ENCODE measurements at regions not wholly inside any gene's neighbourhood (a gene's known extent, or its start where the extent isn't known, plus 50 kb on each side); places are given as distances from the start of the nearest gene placed in this dataset.

DNA sequence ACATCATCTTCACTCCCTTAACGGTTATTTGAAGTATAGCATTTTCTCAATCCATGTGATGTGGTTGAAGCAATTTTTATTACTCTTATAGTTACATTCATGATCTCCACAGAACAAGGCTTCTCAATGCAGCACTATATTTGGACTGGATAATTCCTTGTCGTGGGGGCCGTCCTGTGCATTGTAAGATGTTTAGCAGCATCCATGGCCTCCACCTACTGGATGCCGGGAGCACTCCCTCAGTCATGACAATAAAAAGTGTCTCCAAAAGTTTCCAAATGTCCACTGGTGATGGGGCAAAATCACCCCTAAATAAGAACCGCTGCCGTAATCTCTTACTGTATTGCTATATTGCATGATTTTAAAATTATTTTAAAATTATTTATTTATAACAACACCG lies 110.6 kb upstream of the DDX18 start:
- DNase-seq (ENCODE audit: low read depth), result no peak

DNA sequence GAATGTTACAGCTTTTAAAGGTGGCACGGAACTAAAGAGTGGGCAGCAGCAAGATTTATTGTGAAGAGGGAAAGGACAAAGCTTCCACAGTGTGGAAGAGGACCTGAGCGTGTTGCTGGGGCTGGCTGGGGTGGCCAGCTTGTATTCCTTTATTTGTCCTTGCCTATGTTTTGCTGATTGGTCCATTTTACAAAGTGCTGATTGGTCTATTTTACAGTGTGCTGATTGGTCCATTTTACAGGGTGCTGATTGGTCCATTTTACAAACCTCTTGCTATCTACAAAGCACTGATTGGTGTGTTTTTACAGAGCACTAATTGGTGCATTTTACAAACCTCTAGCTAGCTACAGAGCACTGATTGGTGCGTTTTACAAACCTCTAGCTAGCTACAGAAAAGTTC lies 109.7 kb upstream of the DDX18 start:
- no peak for DNase-seq (ENCODE audit: low read depth)

DNA sequence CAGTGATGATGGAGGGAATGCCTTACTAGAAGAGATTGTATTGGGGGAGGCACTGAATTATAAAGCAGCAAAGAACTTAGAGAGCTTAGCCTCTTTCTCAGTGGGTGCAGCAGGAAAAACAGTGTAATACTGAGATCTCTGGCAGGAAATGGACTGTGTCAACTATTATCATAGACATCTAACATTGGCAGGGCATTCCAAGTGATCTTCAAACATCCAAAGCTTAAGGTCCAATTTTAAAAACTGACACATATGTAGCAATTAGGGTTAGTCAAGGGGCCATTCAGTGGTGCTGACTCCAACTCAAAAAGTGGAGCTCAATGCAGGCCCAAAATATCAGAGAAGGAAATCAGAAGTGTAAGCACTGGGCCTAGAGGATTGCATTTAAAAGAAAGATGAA lies 106.6 kb upstream of the DDX18 start:
- no peak for DNase-seq (ENCODE audit: low read depth)

DNA sequence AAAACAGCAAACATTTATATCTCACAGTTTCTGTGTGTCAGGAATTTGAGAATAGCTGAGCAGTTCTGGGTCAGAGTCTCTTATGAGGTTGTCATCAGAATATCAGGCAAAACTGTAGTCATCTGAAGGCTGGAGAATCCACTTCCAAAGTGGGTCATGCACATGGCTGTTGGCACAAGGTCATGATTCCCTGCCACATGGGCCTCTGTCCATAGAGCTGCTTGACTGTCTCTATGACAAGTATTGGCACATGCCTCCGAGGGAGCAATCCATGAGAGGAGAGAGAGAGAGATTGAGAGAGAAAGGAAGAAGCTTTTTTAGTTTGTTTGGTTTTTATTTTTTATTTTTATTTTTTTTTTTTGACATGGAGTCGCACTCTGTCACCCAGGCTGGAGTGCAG lies 101.8 kb upstream of the DDX18 start:
- no peak for DNase-seq (ENCODE audit: low read depth)

DNA sequence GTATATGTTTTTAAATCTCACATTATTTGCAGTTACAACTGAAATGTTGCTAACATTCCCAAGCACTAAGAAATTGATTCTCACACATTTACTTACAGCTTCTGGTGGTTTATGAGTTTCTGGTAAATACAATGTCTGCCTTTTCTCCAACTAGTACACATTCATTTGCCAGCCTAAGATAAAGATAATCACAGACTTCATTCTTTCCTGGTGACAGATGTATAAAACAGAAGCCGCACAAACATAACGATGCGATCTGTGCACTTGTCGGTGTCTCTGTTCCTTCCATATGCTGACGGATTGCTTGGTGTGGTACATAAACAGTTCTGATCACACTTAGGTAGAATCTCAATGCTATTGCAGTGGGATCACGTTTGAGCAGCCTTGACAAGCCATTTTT lies 100.4 kb upstream of the DDX18 start:
- no peak for DNase-seq (ENCODE audit: low read depth)

DNA sequence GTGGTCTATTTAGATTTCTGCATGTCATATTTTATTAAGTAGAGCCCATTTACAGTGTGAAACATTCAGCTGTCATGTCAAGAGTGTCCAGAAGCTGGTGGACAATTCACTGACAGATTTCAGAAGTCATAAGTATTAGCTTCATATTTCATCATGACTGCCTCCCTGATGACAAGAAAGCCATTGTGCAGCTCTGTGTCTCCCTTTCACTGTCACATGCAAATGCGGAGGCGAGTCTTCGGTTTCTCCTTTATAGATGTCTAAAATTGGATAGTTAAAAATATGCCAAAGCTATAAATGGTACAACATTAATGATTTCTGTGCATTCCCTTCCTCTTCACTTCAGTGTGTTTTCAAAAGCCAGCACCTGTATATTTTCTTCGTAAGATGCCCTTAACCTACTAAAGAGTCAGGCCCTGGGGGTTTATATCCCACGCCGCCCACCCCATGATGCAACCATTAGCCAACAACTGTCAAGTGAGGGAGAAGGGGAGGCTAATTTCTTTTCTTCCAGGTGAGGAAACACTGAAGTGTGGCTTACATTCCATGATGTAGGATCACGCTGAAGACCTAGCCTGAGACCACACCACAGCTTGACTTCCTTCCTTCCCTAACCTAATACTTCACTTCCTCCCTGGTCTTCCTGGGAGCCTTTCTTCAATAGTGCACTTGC lies 99.6 kb upstream of the DDX18 start:
- no peak for DNase-seq (ENCODE audit: low read depth)

DNA sequence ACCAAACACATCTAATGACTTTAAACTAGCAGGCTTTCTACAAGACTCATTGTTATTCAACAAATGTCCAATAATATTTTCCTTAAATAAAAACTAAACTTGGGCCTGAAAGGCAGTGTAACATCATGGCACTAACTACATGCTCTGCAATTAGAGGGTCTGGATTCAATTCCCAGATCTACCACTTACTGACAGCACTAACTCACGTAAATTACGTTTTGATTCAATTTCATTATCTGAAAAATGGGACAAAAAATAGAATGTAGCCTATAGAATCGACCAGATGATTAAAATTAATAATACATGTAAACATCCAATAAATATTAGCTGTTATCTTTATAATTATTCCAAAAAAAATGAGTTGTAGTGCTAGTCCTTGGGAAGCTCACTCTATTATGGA lies 98.0 kb upstream of the DDX18 start:
- no peak for DNase-seq (ENCODE audit: low read depth)

DNA sequence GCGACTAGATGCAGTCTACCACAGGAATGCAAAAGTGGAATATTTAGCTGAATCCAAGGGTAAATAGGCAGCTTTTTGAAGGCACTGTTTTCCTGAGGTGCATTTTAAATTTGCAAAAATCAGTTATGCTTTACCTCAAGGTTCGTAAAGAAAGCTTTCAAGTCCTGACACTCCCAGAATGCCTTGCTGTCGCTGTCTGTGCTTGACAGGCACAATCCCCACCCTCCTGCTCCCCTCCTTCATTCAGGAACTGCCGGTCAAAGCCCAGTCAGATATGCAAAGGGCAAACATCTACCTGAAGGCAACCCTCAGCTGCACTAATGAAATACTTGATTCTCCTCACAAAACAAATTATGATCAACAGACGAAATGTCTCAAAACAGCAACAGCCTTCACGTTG lies 97.4 kb upstream of the DDX18 start:
- DNase-seq (ENCODE audit: low read depth), result no peak

DNA sequence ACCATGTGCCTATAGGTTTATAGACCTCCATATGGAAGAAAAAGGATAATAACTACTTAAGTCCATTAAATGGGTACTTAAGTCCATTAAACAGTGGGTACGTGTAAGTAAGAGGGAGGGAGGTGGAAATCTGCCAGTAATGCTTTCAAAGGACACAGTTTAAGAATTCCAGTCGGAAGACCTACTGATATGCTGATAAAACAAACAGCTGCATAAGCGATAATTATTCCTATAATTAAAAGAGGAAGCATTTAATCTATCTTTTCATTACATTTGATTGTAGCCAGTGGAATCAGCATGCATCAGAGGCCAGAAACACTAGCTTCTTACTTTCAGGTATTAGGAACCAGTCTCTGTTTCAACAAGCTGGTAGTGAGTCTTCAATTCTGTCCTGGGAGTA lies 96.4 kb upstream of the DDX18 start:
- DNase-seq (ENCODE audit: low read depth), result no peak

DNA sequence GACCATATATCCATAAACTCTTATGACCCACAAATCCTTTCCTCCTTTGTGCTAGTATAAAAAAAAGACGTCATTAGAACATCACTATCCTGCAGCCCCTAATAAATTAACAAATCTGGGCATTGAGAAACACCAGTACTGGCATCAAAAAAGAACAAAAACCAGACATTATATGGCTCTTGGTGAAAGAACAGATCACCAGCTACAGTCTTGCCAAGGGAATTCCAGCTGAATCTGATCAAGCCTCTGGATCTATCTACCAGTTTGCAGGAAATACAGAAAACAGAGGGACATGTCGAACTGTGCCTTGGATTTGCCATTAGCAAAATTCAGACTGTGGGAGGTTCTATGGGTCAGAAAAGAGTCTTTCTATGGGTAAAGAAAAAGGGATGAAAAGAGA lies 93.7 kb upstream of the DDX18 start:
- no peak for DNase-seq (ENCODE audit: low read depth)

DNA sequence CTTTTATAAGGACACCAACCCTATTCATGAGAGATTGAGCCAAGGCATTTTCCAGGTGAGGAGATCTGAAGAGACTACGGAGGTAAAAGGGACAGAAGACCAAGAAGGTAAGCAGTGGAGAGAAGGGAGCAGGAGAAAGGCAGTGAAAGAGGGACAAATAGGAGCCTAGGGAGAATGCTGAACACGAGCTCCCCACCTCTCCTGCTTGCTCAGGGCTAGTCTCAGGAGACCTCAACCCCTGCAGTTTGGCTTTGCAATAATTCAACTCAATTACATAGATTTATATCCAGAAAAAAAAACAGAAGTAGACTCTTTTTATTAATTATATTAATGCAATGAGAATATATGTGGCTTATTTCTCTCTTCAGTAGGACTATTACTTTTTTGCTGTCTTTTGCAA lies 91.0 kb upstream of the DDX18 start:
- no peak for DNase-seq (ENCODE audit: low read depth)

DNA sequence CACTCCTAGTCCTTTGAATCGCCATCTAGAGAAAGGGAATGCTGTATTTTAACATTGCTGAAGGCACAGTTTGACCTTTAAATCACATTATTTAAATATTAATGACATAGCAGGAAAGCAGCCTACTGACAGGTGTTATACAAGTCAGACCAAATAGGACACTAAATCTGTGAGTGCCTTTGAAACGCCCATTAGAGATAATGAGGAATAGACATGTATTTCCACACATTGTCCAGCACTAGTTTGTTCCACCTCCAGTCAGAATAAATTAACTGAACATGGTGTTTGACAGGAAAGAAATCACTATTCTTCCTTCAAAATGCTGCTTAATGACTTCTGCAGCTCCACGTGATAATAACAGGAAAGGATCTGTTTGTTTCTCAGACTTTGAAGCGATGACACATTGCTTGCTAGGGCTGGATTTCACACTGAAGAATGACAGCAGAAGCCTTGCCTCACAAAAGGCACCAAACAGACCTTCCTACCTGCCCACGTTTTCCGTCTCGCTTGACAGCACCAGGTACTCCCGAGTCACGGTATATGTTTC lies 90.5 kb upstream of the DDX18 start:
- DNase-seq (ENCODE audit: low read depth), result no peak

DNA sequence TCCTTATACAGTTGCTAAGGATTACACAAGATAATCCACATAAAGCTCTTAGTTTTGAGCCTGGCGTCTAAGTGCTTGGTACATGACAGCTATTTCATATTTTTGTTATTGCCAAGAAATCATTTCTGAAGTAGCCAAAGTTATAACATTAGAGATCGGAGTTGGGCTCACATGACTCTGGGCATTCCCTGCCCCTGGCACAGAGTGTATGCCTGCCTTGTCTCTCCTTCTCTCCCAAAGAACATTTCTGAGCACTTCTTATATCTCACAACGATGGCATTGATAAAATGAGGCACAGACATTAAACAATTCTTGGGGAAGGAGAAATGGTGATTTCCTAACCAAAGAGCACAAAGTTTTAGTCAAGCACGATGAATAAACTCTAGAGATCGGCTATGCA lies 87.7 kb upstream of the DDX18 start:
- DNase-seq (ENCODE audit: low read depth), result no peak

DNA sequence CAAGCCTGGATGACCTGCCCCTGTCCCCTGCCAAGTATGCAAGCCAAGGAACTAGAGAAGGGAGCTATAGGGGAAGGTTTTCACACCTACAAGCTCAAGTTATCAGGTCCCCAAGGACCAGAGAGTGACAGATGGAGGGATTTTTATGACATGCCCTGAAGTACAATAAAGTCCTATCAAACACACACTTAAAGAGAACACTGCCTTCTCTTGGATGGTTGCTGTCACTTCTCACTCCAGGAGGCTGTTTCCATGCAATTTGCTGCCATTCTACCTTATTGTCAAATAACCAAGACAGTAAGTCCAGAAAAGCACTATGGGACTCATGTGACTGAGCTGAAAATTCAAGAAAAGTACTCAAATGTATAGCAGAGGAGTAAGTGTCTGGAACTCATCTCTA lies 76.6 kb upstream of the DDX18 start:
- DNase-seq (ENCODE audit: low read depth), result no peak

DNA sequence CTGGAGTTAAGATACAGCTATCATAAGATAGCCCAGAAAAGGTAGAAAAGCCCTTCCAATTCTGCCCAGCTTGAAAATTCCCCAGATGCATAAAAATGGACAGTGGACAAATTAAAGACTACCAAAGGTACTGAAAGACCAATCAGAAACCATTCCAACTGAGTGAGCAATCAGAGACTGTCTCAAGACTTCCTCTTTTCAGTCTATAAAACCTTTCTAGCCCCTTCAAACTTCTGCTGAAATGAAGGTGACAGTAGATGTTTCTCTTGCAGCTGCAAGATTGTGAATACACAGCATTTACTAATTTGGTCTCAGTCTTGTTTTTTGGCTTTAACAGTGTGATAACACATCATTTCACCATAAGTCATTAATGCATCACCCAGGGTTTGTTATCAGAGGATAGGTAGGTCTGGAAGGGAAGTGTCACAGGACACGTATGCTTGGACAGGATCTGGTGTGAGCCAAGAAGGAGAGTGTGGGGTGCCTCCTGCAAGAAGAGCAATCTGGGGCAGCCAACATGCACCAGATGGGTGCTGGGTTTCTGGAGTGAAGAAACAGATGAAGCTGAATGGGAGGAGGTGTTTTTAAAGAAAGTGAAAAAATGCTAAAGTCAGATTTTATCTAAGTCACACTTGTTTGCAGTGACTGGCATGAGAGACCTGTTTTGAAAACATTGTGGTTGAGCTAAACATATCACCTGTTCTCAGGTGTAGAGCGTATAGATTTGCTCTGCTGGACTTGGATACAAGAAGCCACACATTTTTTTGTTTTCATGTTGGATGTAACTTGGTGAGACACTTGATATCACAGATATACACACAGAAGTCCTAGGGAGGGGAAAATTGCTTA lies 75.3 kb upstream of the DDX18 start:
- DNase-seq (ENCODE audit: low read depth), result no peak

DNA sequence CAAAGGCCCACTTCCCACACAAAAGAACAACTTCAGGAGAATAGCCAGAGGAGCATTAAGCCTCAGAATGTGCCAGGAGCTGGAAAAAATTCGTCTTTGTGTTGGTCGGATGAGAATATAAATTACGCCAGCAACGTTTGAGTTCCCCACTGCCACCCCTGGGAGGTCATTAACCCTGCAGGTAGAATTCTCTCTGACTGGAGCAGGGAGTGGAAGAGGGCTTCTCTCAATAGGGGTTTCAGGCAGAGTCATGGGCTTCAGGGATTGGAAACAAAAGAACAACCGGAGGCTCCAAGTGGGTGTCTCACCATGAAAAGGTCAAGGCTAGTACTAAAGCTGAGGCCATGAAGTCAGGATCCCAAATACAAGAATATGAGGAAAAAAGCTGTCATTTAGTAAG lies 69.0 kb upstream of the DDX18 start:
- DNase-seq (ENCODE audit: low read depth), result no peak

DNA sequence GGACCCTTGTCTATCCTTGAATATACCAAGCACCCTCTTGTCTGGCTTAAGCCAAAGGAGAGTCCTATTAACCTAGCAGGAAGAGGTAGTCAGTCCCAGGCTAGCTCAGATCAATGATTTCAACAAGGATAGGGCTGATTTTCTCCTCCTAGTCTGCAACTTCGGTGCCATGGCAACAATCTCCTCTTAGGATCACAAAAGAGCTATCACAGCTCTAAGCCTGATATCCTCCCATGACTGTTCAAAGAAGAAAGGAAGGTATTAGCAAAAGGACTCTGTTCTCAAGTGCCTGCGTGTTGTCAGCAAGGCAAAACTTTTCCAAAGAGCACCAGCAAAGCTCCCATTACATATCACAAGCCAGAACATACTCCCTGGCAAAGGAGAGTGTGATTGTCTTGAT lies 58.7 kb upstream of the DDX18 start:
- DNase-seq (ENCODE audit: low read depth), result no peak

DNA sequence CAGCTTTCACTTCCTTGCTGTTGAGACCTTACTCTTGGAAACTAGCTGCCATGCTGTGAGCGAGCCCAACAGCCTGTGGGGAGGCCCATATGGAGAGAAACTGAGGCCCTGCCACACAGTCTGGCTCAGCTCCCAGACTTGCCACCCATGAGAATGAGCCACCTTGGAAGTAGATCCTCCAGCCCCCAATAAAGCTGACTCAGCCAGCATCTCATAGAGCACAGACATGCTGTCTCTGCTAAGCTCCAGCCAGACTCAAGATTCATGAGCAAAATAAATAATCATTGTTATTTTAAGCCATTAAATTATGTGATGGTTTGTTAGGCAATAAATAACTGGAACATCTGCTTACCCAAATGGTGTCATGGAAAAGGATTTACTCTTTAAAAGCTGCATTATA lies 53.6 kb upstream of the DDX18 start:
- DNase-seq (ENCODE audit: low read depth), result no peak

DNA sequence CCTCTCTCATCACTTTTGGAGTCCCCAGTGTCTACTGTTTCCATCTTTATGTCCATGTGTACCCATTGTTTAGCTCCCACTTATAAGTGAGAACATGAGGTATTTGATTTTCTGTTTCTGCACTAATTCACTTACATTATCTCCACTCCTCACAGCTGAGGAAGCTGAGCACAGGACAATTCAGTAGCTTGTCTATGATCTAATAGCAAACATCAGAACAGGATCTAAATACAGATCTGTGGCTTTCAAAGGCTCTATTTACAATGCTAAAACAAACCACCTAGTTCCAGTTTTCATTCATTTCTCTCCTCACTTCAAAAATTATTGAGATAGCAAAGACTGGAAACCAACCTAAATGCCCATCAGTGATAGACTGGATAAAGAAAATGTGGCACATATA lies 52.0 kb upstream of the DDX18 start:
- DNase-seq (ENCODE audit: low read depth), result no peak

DNA sequence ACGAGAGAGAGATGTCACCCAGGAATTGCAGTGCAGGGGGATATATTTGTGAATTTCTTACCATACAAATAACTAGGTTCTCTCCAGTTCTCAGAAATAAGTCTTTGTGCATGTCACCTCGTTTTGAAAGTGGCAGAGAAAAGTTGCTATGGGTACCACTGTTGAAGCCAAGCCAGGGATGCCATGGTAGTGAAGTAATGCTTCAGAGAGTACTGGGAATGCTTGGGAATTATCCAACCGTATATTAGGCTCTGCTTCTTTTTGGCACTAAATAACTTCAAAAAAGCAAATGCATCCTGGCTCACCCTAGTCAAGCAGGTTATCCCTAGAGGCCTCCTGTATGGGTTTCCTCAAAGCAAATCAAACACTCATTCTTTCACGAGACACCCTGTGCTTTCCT lies 50.7 kb upstream of the DDX18 start:
- no peak for DNase-seq (ENCODE audit: low read depth)
